ENCODE measurements at regions not wholly inside any gene's neighbourhood (a gene's known extent, or its start where the extent isn't known, plus 50 kb on each side); places are given as distances from the start of the nearest gene placed in this dataset.

DNA sequence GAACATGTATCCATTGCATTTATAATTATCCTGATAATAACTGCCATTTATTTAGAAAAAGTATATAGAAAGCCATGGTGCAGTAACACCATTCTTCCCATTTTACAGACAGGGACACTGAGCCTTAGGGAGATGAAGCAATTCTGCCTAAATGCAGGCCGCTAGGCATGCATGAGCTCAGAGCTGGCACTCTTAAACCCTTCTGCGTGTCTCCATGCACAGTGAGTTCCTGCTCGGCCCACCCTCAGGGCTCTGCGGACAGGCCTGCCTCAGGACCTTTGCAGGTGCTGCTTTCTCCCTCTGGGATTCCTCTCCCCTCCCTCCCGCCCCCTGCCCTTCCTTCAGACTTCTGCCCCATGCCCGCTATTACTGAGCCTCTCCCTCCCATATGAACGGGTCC, 54.3 kb upstream of the WSB1 start:
- Mint-ChIP-seq H3K4me3 (no peak overlapping the region), H3K9me3 (no peaks in the 10 kb centered on the region), H3K36me3 (no peaks in the 10 kb centered on the region), H3K27me3 (no peaks in the 10 kb centered on the region), H3K4me1 (ENCODE audit: unreplicated experiment) (peaks cover 23% of the 10 kb centered on the region), H3K27ac (peak overlapping the region; percentile 99)
- DNase-seq (ENCODE audit: extremely low spot score, unreplicated experiment), result no peak
- TF ChIP-seq, protein P1, sequence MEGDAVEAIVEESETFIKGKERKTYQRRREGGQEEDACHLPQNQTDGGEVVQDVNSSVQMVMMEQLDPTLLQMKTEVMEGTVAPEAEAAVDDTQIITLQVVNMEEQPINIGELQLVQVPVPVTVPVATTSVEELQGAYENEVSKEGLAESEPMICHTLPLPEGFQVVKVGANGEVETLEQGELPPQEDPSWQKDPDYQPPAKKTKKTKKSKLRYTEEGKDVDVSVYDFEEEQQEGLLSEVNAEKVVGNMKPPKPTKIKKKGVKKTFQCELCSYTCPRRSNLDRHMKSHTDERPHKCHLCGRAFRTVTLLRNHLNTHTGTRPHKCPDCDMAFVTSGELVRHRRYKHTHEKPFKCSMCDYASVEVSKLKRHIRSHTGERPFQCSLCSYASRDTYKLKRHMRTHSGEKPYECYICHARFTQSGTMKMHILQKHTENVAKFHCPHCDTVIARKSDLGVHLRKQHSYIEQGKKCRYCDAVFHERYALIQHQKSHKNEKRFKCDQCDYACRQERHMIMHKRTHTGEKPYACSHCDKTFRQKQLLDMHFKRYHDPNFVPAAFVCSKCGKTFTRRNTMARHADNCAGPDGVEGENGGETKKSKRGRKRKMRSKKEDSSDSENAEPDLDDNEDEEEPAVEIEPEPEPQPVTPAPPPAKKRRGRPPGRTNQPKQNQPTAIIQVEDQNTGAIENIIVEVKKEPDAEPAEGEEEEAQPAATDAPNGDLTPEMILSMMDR (conservative IDR thresholded peaks at IDR 0.05), result no peak

DNA sequence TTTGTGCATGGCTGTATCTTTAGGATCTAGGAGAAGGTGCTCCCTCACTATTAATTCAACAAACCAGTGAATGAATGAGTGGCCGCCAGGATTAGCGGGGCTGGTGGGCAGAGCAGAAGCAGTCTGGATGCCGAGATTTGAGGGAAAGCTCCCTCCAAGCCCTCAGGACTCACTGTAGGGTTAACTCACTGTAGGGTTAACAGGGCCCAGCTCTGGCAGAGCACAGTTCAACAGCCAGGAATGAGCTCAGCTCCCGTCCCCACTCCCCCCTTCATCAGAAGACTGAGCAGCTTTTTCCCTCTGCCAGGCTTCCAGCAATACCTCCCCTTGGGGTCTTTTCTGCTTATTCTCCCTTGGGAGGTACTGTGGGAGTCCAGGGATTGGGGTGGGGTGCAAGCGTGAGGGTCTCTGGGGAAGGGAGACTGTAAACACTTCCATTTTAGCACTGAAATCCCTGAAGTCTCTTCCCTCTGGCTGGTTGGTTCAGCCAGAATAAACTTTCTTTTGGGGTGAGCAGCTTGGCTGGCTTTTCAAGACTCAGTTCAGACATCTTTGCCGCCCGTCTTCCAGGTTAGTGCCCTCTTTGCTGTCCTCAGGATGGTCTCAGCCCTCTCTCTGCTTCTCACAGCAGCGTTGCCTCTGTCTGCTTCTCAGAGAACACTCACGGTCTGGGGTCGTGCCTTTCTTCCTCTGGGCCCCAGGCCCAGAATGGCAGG, 53.7 kb upstream of the WSB1 start:
- H3K27me3 Mint-ChIP-seq, result no peaks in the 10 kb centered on the region
- TF ChIP-seq, protein P1 (conservative IDR thresholded peaks at IDR 0.05), result no peak
- H3K4me3 Mint-ChIP-seq, result peak overlapping the region; percentile 87
- no peaks in the 10 kb centered on the region for H3K9me3 Mint-ChIP-seq
- peaks cover 30% of the 10 kb centered on the region for H3K4me1 Mint-ChIP-seq (ENCODE audit: unreplicated experiment)
- no peaks in the 10 kb centered on the region for H3K36me3 Mint-ChIP-seq
- no peak for DNase-seq (ENCODE audit: extremely low spot score, unreplicated experiment)
- peak overlapping the region; percentile 99 for H3K27ac Mint-ChIP-seq

DNA sequence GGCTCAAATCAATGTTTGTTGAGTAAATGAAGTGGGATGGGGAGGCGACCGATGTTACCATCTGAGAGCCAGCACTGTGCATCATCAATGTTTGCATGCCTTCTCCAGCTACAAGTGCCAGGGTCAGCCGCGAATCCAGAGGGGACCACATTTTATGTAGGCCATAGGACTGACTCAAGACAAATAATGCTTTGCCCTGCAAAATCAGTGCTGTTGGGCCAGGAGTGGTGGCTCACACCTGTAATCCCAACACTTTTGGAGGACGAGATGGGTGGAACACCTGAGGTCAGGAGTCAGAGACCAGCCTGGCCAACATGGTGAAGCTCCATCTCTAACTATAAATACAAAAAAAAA, 53.1 kb upstream of the WSB1 start:
- peak overlapping the region; percentile 99 for H3K27ac Mint-ChIP-seq
- TF ChIP-seq, protein P1 (conservative IDR thresholded peaks at IDR 0.05), result no peak

DNA sequence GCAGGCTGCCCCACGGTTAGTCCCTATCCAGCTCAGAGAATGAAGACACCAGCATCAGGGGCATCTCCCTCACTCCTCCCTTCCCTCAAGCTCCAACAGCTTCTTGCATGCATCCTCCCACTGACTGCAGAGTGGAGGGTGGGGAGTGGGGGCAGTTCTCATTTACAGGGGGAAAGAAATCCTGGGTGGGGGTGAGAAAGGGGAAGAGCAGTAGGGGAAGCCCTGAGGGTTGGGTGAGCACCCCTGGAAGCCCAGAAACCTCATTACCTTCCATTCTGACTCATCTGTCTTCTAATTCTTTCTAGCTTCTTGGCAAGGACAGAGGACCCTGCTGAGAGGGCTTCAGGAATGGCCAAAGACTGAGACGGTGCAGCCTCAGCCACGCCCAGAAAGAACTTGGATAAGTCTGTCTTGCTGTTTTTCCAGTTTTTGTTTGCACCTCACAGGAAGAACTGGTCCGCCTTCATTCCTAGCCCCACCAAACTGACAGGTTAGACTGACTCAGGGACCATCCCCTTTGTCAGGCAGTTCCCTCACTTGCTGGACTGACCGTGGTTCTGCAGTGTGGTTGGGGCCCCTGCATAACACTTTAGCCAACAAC, 52.5 kb upstream of the WSB1 start:
- no peaks in the 10 kb centered on the region for H3K36me3 Mint-ChIP-seq
- peak overlapping the region; percentile 99 for H3K27ac Mint-ChIP-seq
- peak overlapping the region; percentile 87 for H3K4me3 Mint-ChIP-seq

More for the DNA sequence above, 53.1 kb upstream of the WSB1 start:
- H3K36me3 Mint-ChIP-seq, result no peaks in the 10 kb centered on the region
- H3K9me3 Mint-ChIP-seq, result no peaks in the 10 kb centered on the region
- H3K27me3 Mint-ChIP-seq, result no peaks in the 10 kb centered on the region
- DNase-seq (ENCODE audit: extremely low spot score, unreplicated experiment), result no peak
- H3K4me3 Mint-ChIP-seq, result peak overlapping the region; percentile 87
- peaks cover 34% of the 10 kb centered on the region for H3K4me1 Mint-ChIP-seq (ENCODE audit: unreplicated experiment)

DNA sequence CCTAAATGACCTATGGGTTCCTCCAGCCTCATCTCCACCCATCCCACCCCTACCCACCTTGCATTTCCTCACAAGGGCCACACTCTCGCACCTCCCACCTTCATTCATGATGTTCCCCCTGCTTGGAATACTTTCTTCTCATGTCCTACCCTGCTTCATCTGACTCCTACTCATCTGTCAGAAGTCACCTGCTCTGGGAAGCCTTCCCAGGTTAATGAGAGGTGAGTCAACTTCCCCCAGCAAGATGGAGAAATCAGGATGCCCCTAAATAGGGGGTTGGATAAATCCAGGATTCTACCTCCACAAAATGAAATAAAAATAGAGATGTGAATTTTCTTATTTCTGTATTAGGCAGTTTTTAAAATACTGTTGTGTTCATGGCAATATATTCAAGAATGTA, 51.0 kb upstream of the WSB1 start:
- DNase-seq (ENCODE audit: extremely low spot score, unreplicated experiment), result no peak
- Mint-ChIP-seq H3K27me3 (no peaks in the 10 kb centered on the region), H3K4me1 (ENCODE audit: unreplicated experiment) (peaks cover 34% of the 10 kb centered on the region), H3K9me3 (no peaks in the 10 kb centered on the region), H3K4me3 (peak overlapping the region; percentile 45), H3K36me3 (no peaks in the 10 kb centered on the region), H3K27ac (peak overlapping the region; percentile 99)
- TF ChIP-seq, protein P1 (conservative IDR thresholded peaks at IDR 0.05), result no peak

More for the DNA sequence above, 52.5 kb upstream of the WSB1 start:
- DNase-seq (ENCODE audit: extremely low spot score, unreplicated experiment), result no peak
- no peaks in the 10 kb centered on the region for H3K9me3 Mint-ChIP-seq
- H3K27me3 Mint-ChIP-seq, result no peaks in the 10 kb centered on the region
- TF ChIP-seq, protein P1 (conservative IDR thresholded peaks at IDR 0.05), result no peak
- H3K4me1 Mint-ChIP-seq (ENCODE audit: unreplicated experiment), result peaks cover 34% of the 10 kb centered on the region

Data from type B pancreatic cell (in vitro differentiated cells).